ENCODE measurements at regions not wholly inside any gene's neighbourhood (a gene's known extent, or its start where the extent isn't known, plus 50 kb on each side); places are given as distances from the start of the nearest gene placed in this dataset.

DNA sequence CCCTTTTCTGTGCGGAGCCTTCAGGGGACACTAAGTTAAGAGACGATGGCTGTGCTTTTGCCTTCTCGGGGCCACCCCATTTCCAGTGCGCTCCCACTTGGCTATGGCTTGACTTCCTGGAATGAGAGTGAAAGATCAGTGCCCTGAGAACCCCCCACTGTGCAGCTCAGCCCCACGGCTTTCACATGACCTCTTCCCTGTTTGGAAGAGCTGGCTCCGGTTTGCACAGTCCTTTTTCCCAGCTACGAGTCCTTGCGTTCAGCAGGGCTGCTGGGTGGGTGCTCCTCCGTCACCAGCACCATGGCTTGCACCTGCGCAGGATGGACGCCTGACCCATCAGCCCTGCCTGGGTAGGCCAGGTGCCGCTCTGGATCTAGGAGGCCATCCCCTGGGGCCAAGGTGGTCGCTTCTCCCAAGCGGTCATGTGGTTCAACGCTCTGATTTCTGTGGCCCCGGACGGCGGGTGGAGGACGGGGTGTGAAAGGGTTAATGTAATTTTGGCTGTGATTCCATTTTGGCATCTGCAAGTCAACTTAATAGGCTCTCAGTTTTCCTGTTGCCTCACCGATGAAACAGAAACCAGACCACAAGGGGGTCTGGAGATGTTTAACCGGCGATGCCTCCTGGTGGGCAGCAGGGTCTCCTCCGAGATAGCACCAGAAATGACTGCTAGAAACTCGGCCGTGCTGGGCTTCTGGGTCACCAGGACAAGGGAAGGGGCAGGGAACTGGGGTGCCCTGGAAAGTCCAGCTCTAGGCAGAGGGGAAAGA is 113.1 kb upstream of the HAAO start:
- no TSS peak for BruUV-seq (replicated peaks)
- intact Hi-C loops (cut with micrococcal nuclease; ENCODE audit: unreplicated experiment) (no loop called here), in situ Hi-C loops (cut with HindIII; ENCODE audit: low pct_unique_long_range_greater_than_20kb, low sequenced_read_pairs) (no loop called here)
- ATAC-seq: no peak
- Histone ChIP-seq H3K4me1 (ENCODE audit: control insufficient read depth, insufficient read depth, low read length) (peaks cover 15% of the 10 kb centered on the region), H3K27ac (ENCODE audit: low read length) (no peak overlapping the region), H3K4me3 (ENCODE audit: low read depth in 2 of 2, low read length in 2 of 2) (no peak overlapping the region), H3K27me3 (ENCODE audit: control insufficient read depth, insufficient read depth, low read length) (no peaks in the 10 kb centered on the region; the same call in 1 of the 2 replicates), H3K36me3 (ENCODE audit: control insufficient read depth, insufficient read depth, low read length) (no peaks in the 10 kb centered on the region), H3K9me3 (ENCODE audit: control insufficient read depth, insufficient read depth, low read depth, low read length) (no peaks in the 10 kb centered on the region)
- DNase-seq (ENCODE audit: low read depth, low spot score): no peak
- TF ChIP-seq, protein P1, sequence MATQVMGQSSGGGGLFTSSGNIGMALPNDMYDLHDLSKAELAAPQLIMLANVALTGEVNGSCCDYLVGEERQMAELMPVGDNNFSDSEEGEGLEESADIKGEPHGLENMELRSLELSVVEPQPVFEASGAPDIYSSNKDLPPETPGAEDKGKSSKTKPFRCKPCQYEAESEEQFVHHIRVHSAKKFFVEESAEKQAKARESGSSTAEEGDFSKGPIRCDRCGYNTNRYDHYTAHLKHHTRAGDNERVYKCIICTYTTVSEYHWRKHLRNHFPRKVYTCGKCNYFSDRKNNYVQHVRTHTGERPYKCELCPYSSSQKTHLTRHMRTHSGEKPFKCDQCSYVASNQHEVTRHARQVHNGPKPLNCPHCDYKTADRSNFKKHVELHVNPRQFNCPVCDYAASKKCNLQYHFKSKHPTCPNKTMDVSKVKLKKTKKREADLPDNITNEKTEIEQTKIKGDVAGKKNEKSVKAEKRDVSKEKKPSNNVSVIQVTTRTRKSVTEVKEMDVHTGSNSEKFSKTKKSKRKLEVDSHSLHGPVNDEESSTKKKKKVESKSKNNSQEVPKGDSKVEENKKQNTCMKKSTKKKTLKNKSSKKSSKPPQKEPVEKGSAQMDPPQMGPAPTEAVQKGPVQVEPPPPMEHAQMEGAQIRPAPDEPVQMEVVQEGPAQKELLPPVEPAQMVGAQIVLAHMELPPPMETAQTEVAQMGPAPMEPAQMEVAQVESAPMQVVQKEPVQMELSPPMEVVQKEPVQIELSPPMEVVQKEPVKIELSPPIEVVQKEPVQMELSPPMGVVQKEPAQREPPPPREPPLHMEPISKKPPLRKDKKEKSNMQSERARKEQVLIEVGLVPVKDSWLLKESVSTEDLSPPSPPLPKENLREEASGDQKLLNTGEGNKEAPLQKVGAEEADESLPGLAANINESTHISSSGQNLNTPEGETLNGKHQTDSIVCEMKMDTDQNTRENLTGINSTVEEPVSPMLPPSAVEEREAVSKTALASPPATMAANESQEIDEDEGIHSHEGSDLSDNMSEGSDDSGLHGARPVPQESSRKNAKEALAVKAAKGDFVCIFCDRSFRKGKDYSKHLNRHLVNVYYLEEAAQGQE (IDR thresholded peaks at IDR 0.05; ENCODE audit: insufficient read depth in 1 of 2, low read depth in 2 of 2, low read length in 1 of 2): no peak
- TF ChIP-seq SIN3A (IDR thresholded peaks at IDR 0.05; ENCODE audit: borderline replicate concordance, insufficient read depth, low read depth, low read length) (no peak), TCF7L2 (IDR thresholded peaks at IDR 0.05; ENCODE audit: low read depth, low read length) (no peak), POLR2AphosphoS5 (IDR thresholded peaks at IDR 0.05; ENCODE audit: low read depth, low read length) (no peak)
- TF ChIP-seq, protein P2, sequence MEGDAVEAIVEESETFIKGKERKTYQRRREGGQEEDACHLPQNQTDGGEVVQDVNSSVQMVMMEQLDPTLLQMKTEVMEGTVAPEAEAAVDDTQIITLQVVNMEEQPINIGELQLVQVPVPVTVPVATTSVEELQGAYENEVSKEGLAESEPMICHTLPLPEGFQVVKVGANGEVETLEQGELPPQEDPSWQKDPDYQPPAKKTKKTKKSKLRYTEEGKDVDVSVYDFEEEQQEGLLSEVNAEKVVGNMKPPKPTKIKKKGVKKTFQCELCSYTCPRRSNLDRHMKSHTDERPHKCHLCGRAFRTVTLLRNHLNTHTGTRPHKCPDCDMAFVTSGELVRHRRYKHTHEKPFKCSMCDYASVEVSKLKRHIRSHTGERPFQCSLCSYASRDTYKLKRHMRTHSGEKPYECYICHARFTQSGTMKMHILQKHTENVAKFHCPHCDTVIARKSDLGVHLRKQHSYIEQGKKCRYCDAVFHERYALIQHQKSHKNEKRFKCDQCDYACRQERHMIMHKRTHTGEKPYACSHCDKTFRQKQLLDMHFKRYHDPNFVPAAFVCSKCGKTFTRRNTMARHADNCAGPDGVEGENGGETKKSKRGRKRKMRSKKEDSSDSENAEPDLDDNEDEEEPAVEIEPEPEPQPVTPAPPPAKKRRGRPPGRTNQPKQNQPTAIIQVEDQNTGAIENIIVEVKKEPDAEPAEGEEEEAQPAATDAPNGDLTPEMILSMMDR (IDR thresholded peaks at IDR 0.05): no peak
- CTCF ChIA-PET: no interaction called here
- POLR2A ChIA-PET: no interaction called here

DNA sequence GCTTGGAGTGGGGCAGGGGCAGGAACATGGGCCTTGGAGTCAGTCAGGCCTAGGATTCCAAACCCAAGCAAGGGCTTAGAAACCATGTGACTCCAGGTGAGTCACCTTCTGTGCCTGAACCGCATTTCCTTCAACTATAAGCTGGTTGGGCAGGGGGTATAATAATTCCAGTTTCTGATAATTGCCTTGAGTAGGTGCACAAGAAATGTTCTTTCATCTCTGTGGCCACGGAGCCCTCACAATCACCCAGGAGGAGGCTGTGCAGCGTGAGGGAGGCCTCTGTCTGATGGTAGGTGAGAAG is 112.1 kb upstream of the HAAO start:
- in situ Hi-C loops (cut with HindIII; ENCODE audit: low pct_unique_long_range_greater_than_20kb, low sequenced_read_pairs): no loop called here

More for the DNA sequence above, 112.1 kb upstream of the HAAO start:
- BruUV-seq (replicated peaks): no TSS peak
- H3K27me3 ChIP-seq (ENCODE audit: control insufficient read depth, insufficient read depth, low read length): no peaks in the 10 kb centered on the region
- CTCF ChIA-PET: no interaction called here
- H3K9me3 ChIP-seq (ENCODE audit: control insufficient read depth, insufficient read depth, low read depth, low read length): no peaks in the 10 kb centered on the region
- TF ChIP-seq SIN3A (IDR thresholded peaks at IDR 0.05; ENCODE audit: borderline replicate concordance, insufficient read depth, low read depth, low read length) (no peak), POLR2AphosphoS5 (IDR thresholded peaks at IDR 0.05; ENCODE audit: low read depth, low read length) (no peak), TCF7L2 (IDR thresholded peaks at IDR 0.05; ENCODE audit: low read depth, low read length) (no peak)
- TF ChIP-seq, protein P2 (IDR thresholded peaks at IDR 0.05): no peak
- TF ChIP-seq, protein P1 (IDR thresholded peaks at IDR 0.05; ENCODE audit: insufficient read depth in 1 of 2, low read depth in 2 of 2, low read length in 1 of 2): no peak
- POLR2A ChIA-PET: no interaction called here
- H3K27ac ChIP-seq (ENCODE audit: low read length): no peak overlapping the region
- no peaks in the 10 kb centered on the region for H3K36me3 ChIP-seq (ENCODE audit: control insufficient read depth, insufficient read depth, low read length)
- DNase-seq (ENCODE audit: low read depth, low spot score) (no peak), ATAC-seq (no peak)
- intact Hi-C loops (cut with micrococcal nuclease; ENCODE audit: unreplicated experiment): no loop called here
- H3K4me3 ChIP-seq (ENCODE audit: low read depth in 2 of 2, low read length in 2 of 2): no peak overlapping the region
- H3K4me1 ChIP-seq (ENCODE audit: control insufficient read depth, insufficient read depth, low read length): peaks cover 15% of the 10 kb centered on the region

Measured in Panc1 (cell line).